C4-2B (cell line): ENCODE measurements at regions not wholly inside any gene's neighbourhood (a gene's known extent, or its start where the extent isn't known, plus 50 kb on each side); places are given as distances from the start of the nearest gene placed in this dataset.

Experiments used
- H3K27ac ChIP-seq: fragments of 450-650 bp; 2 replicates; pipeline ENCODE4 v1.5.1; 2017
- ZFX ChIP-seq: fragments of 450-650 bp; IDR thresholded peaks from 2 replicates; pipeline ENCODE4 v1.6.1; 2017
- TF ChIP-seq, protein P1 (sequence below): fragments of 450-650 bp; conservative IDR thresholded peaks from 2 replicates; pipeline ENCODE4 v1.5.1; 2017; ENCODE audit warnings: mild to moderate bottlenecking

DNA sequence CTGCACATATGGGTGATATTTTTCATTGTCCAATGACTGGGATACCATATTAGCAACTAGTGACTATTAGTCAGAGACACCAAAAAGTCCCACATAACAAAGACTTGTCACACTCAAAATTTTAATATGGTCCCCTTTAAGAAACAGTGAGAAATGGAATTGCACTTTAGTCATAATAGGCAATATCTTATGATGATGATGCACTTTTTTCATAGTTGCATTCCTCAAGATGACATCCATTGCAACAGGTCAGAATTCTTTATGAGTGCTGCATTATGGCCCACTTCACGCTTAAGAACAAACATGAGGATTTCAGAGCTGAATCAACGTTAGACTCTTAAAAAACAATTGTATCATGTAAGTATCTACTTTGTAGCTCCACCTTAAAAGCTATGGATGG is 608.4 kb upstream of the HTR2C start:
- H3K27ac ChIP-seq = no peak overlapping the region
- TF ChIP-seq, protein P1, sequence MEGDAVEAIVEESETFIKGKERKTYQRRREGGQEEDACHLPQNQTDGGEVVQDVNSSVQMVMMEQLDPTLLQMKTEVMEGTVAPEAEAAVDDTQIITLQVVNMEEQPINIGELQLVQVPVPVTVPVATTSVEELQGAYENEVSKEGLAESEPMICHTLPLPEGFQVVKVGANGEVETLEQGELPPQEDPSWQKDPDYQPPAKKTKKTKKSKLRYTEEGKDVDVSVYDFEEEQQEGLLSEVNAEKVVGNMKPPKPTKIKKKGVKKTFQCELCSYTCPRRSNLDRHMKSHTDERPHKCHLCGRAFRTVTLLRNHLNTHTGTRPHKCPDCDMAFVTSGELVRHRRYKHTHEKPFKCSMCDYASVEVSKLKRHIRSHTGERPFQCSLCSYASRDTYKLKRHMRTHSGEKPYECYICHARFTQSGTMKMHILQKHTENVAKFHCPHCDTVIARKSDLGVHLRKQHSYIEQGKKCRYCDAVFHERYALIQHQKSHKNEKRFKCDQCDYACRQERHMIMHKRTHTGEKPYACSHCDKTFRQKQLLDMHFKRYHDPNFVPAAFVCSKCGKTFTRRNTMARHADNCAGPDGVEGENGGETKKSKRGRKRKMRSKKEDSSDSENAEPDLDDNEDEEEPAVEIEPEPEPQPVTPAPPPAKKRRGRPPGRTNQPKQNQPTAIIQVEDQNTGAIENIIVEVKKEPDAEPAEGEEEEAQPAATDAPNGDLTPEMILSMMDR = no peak
- TF ChIP-seq ZFX = no peak

DNA sequence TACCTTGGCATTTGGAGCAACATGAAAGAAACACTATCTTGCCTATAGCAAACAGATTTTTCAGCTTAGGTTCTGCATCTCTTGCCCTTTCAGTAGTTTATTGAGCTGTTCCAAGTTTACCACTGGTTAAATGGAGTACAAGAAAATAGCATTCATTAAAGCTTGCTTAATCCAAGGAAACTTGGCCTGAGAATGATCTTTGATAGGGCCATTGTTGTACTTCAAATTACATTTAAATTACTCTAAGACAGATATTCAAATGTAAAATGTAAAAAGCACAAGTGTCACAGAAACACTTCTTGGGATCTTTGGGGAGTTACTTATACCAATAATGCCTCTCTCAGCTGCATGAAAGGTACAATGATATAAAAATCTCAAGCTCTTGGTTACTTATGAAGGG is 609.0 kb upstream of the HTR2C start:
- H3K27ac ChIP-seq = no peak overlapping the region
- TF ChIP-seq ZFX = no peak
- TF ChIP-seq, protein P1 = no peak

DNA sequence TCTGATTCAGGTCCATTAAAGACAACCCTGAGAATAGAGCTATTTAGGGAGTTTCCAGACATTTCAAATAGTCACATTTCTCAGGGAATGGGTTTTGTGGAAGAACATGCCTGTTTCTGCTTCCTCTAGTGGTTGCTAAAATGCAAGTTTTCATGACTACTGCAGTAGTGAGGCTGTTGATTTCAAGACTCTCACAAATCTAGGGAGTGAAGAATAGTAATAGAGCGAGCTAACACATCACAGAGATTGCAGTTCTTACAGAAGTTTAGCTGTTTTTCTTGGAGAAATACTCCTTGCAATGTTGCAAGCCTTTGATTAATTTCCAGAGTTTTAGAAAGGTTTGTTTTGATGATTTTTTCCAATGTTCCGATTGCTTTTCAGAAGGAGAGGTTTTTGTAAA is 610.2 kb upstream of the HTR2C start:
- H3K27ac ChIP-seq = no peak overlapping the region
- TF ChIP-seq, protein P1 = no peak

DNA sequence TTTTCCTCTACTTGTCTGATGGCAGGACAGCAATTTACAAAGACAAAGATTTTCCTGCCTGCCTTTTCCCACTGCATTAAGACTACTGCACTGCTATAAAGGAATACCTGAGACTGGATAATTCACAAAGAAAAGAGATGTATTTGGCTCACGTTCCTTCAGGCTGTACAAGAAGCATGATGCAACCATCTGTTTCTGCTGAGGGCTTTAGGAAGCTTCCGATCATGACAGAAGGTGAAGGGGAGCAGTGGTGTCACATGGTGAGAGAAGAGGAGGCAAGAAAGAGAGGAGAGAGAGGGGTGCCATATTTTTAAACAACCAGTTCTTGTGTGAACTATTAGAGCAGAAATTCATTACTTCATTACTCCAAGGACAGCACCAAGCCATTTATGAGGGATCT is 617.1 kb upstream of the HTR2C start:
- TF ChIP-seq ZFX = no peak
- TF ChIP-seq, protein P1 = no peak
- no peak overlapping the region for H3K27ac ChIP-seq

DNA sequence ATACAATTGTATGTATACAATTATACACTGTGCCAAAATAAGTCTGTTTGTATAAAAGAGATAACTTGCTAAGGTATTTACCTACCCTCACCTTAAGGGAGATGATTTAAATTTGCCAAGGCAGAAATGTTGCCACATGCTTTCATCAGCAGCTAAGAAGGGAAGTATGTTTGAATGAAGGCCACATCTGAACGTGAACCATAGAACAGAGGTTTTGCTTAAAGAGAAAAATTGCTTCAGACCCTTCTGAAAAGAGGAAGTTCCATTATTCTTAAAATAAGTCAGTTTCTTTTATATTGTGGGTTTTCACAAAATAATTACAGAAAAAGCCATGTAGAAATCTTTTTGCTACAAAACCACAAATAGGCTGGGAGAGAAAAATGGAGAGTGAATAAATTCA is 621.5 kb upstream of the HTR2C start:
- TF ChIP-seq ZFX = no peak
- TF ChIP-seq, protein P1 = no peak

DNA sequence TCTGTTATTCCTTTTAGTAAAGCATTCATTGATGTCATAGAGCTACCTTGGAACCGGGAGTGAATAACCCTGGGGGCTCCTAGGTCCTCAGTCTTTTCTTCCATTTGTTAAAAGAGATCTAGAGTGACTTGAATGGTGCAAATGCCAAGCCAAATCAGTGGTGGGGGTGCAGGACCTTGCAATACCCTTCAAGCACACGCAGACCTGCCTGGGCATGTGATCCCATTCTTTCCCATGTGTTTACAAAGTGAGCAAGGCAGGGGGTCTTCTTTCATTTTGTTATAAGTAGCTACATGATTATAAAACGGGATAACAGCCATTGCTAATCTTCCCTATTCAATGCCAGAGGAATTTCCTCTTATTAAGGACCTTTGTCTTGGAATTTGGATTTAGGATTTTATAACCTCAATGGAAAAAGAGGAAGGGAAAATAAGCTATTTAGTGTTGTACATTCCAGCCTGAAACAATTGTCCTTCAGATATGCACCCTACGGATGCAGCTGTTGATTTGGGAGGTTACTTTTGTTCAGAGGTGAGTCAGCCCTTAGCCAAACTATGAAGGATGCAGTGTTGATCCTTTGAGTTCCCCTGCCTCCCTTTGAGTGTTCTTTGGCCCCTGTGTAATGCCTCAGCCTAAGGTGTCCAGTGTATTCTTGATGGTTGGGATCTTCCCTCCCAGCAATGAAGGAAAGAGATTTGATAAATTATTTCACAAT is 623.8 kb upstream of the HTR2C start:
- TF ChIP-seq ZFX = no peak
- TF ChIP-seq, protein P1 = no peak
- no peak overlapping the region for H3K27ac ChIP-seq

More for the DNA sequence above, 621.5 kb upstream of the HTR2C start:
- no peak overlapping the region for H3K27ac ChIP-seq

DNA sequence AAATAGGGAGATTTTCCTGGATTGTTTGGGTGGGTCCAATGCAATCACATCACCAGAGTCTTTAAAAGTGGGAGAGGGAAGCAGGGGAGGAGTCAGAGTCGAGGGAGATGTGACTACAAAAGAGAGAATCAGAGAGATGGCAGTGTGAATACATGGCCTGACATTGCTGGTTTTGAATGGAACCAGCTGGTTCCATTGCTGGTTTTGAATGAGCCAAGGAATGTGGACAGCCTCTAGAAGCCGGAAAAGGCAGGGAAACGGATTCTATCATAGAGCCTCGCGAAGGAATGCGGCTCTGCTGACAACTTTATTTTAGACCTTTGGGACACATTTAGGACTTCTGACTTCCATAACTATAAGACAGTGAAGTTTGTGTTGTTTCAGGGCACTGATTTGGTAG is 627.0 kb upstream of the HTR2C start:
- no peak overlapping the region for H3K27ac ChIP-seq
- TF ChIP-seq ZFX = no peak
- TF ChIP-seq, protein P1 = no peak
